ENCODE measurements at regions not wholly inside any gene's neighbourhood (a gene's known extent, or its start where the extent isn't known, plus 50 kb on each side); places are given as distances from the start of the nearest gene placed in this dataset.

DNA sequence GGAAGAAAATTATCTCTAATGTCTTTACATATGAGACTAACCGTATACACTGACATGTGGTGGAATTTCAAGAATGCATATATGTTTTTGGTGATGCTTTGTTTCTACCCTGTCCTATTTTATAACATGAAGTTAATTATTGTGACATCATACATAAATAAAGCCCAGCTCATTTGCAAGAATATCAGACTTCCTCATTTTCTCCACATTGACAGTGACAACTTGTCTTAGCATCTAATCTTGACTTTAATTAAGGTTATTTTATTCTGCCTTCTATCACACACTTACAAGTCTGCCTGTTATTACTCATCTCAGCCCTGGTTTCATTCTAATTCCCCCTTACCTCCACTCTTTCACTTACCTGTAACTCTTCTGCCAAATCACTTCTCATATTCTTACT, 140.6 kb upstream of the STARD13 start:
- Histone ChIP-seq H3K36me3 (ENCODE audit: control insufficient read depth, low read depth, low read length) (no peaks in the 10 kb centered on the region), H3K27me3 (ENCODE audit: control insufficient read depth, insufficient read depth, low read length) (no peaks in the 10 kb centered on the region), H3K4me1 (ENCODE audit: control insufficient read depth, low read depth, low read length) (no peaks in the 10 kb centered on the region), H3K9me3 (ENCODE audit: control insufficient read depth, low read depth, low read length) (no peaks in the 10 kb centered on the region), H3K27ac (ENCODE audit: low read length) (no peak overlapping the region), H3K4me3 (ENCODE audit: low read length) (no peak overlapping the region), H3K9ac (ENCODE audit: low read length) (no peak overlapping the region)

DNA sequence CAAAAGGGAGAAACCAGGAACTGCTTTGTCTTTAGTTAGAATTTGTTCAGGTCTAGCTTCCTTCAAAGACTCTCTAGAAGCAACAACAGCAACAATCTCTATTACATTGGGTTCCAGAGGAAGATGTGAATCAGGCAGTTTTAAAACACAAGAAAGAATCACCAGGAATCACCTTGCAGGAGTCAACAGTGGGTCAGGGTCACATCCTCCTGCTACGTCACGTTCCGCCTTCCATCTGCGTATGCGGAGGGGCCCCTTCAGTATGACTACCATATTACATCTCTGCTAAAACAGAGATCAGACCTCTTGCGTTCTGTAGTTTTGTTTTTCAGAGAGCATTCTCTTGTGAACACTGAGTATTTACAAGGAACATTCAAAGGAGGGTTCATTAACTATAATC, 147.8 kb upstream of the STARD13 start:
- Histone ChIP-seq H3K27me3 (ENCODE audit: control insufficient read depth, insufficient read depth, low read length) (no peaks in the 10 kb centered on the region), H3K9me3 (ENCODE audit: control insufficient read depth, low read depth, low read length) (no peaks in the 10 kb centered on the region), H3K9ac (ENCODE audit: low read length) (no peak overlapping the region), H3K27ac (ENCODE audit: low read length) (no peak overlapping the region), H3K4me1 (ENCODE audit: control insufficient read depth, low read depth, low read length) (no peaks in the 10 kb centered on the region), H3K4me3 (ENCODE audit: low read length) (no peak overlapping the region), H3K36me3 (ENCODE audit: control insufficient read depth, low read depth, low read length) (no peaks in the 10 kb centered on the region)

DNA sequence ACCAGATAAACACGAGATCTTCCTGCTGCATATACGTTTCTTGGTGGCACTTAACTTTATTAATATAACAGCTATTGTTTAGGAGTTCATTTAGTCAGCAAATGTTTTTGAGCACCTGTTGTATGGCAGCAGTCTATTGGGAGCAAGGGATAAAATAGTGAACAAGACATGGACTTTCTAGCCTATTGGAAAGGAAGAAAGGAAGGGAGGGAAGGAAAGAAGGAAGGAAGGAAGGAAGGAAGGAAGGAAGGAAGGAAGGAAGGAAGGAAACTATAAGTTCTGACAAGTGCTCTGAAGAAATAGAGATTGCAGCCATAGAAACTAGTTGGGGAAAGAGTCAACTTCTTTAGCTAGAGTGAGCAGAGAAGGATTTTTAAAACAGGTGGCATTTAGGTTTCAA, 149.1 kb upstream of the STARD13 start:
- H3K27me3 ChIP-seq (ENCODE audit: control insufficient read depth, insufficient read depth, low read length) = no peaks in the 10 kb centered on the region
- no peaks in the 10 kb centered on the region for H3K36me3 ChIP-seq (ENCODE audit: control insufficient read depth, low read depth, low read length)
- H3K4me3 ChIP-seq (ENCODE audit: low read length) = no peak overlapping the region
- no peak overlapping the region for H3K9ac ChIP-seq (ENCODE audit: low read length)
- no peak overlapping the region for H3K27ac ChIP-seq (ENCODE audit: low read length)
- H3K4me1 ChIP-seq (ENCODE audit: control insufficient read depth, low read depth, low read length) = peaks cover 6% of the 10 kb centered on the region
- H3K9me3 ChIP-seq (ENCODE audit: control insufficient read depth, low read depth, low read length) = no peaks in the 10 kb centered on the region

DNA sequence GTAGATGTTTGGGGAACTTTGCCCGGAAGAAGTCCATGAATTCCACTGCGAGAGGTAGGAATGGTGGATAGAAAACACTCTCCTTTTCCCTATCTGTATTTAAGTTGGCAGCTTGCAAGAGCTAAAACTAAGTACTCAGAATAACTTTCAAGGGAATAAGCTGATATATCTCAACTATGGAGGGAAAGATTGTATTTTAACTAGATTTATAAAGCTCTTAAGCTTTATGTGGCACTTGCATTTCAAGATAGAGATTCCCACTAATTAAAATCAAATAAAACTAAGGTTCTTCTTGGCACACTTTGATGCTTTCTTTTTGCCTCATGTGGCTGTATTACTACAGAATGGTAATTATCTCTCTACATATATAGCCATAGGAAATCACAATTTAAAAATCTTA, 149.7 kb upstream of the STARD13 start:
- Histone ChIP-seq H3K4me3 (ENCODE audit: low read length) (no peak overlapping the region), H3K4me1 (ENCODE audit: control insufficient read depth, low read depth, low read length) (peaks cover 6% of the 10 kb centered on the region), H3K27ac (ENCODE audit: low read length) (no peak overlapping the region)

DNA sequence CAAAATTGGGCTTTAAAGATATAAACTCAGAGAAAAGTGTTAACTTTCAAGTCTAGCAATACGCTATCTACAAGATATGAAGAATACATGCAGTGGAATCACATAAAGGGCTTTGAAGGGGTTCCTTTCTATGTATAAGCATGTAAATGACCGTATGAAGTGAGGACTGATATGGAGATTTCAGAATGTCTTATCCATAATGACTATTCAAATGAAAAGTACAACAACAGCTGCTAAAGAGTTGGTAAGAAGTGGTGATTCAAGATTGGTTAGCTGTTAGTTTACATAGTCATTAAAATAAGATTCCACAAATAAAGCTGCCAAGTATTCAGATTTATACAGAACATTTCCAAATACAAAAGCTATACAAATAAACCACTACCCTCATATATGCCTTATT, 153.4 kb upstream of the STARD13 start:
- H3K4me1 ChIP-seq (ENCODE audit: control insufficient read depth, low read depth, low read length) = peaks cover 6% of the 10 kb centered on the region
- no peak overlapping the region for H3K9ac ChIP-seq (ENCODE audit: low read length)
- H3K4me3 ChIP-seq (ENCODE audit: low read length) = no peak overlapping the region
- H3K27ac ChIP-seq (ENCODE audit: low read length) = no peak overlapping the region
- no peaks in the 10 kb centered on the region for H3K27me3 ChIP-seq (ENCODE audit: control insufficient read depth, insufficient read depth, low read length)
- no peaks in the 10 kb centered on the region for H3K36me3 ChIP-seq (ENCODE audit: control insufficient read depth, low read depth, low read length)
- H3K9me3 ChIP-seq (ENCODE audit: control insufficient read depth, low read depth, low read length) = no peaks in the 10 kb centered on the region

More for the DNA sequence above, 149.7 kb upstream of the STARD13 start:
- Histone ChIP-seq H3K27me3 (ENCODE audit: control insufficient read depth, insufficient read depth, low read length) (no peaks in the 10 kb centered on the region), H3K36me3 (ENCODE audit: control insufficient read depth, low read depth, low read length) (no peaks in the 10 kb centered on the region), H3K9ac (ENCODE audit: low read length) (no peak overlapping the region), H3K9me3 (ENCODE audit: control insufficient read depth, low read depth, low read length) (no peaks in the 10 kb centered on the region)

GRCh38 chr13:33441015-33441414, 155.5 kb upstream of the STARD13 start:
- Histone ChIP-seq H3K27me3 (ENCODE audit: control insufficient read depth, insufficient read depth, low read length) (no peaks in the 10 kb centered on the region), H3K9me3 (ENCODE audit: control insufficient read depth, low read depth, low read length) (no peaks in the 10 kb centered on the region), H3K27ac (ENCODE audit: low read length) (no peak overlapping the region), H3K4me3 (ENCODE audit: low read length) (no peak overlapping the region), H3K9ac (ENCODE audit: low read length) (no peak overlapping the region), H3K36me3 (ENCODE audit: control insufficient read depth, low read depth, low read length) (no peaks in the 10 kb centered on the region), H3K4me1 (ENCODE audit: control insufficient read depth, low read depth, low read length) (peaks cover 6% of the 10 kb centered on the region)

- no peaks in the 10 kb centered on the region for H3K9me3 ChIP-seq (ENCODE audit: control insufficient read depth, low read depth, low read length)
- no peak overlapping the region for H3K9ac ChIP-seq (ENCODE audit: low read length)
- H3K4me1 ChIP-seq (ENCODE audit: control insufficient read depth, low read depth, low read length) = no peaks in the 10 kb centered on the region
- no peaks in the 10 kb centered on the region for H3K27me3 ChIP-seq (ENCODE audit: control insufficient read depth, insufficient read depth, low read length)
- H3K36me3 ChIP-seq (ENCODE audit: control insufficient read depth, low read depth, low read length) = no peaks in the 10 kb centered on the region
- H3K4me3 ChIP-seq (ENCODE audit: low read length) = no peak overlapping the region
- no peak overlapping the region for H3K27ac ChIP-seq (ENCODE audit: low read length)
Measured at GRCh38 chr13:33445024-33445423, 159.5 kb upstream of the STARD13 start.

DNA sequence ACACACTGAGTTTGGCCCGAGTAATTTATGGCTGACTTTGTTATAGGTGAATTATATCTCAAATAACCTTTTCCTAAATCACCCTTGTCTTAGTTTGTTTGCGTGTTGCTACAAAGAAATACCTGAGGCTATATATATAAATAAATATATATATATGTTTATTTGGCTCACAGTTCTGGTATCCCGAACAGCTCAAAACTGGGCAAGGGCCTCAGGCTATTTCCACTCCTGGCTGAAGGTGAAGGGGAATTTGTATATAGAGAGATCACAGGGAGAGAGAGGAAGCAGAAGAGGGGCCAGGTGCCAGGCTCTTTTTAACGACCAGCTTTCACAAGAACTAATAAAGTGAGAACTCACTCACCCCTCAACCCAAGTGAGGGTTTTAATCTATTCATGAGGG, 159.9 kb upstream of the STARD13 start:
- H3K4me3 ChIP-seq (ENCODE audit: low read length) = no peak overlapping the region
- no peaks in the 10 kb centered on the region for H3K9me3 ChIP-seq (ENCODE audit: control insufficient read depth, low read depth, low read length)
- no peaks in the 10 kb centered on the region for H3K4me1 ChIP-seq (ENCODE audit: control insufficient read depth, low read depth, low read length)
- no peaks in the 10 kb centered on the region for H3K36me3 ChIP-seq (ENCODE audit: control insufficient read depth, low read depth, low read length)
- H3K27ac ChIP-seq (ENCODE audit: low read length) = no peak overlapping the region
- H3K27me3 ChIP-seq (ENCODE audit: control insufficient read depth, insufficient read depth, low read length) = no peaks in the 10 kb centered on the region
- H3K9ac ChIP-seq (ENCODE audit: low read length) = no peak overlapping the region

DNA sequence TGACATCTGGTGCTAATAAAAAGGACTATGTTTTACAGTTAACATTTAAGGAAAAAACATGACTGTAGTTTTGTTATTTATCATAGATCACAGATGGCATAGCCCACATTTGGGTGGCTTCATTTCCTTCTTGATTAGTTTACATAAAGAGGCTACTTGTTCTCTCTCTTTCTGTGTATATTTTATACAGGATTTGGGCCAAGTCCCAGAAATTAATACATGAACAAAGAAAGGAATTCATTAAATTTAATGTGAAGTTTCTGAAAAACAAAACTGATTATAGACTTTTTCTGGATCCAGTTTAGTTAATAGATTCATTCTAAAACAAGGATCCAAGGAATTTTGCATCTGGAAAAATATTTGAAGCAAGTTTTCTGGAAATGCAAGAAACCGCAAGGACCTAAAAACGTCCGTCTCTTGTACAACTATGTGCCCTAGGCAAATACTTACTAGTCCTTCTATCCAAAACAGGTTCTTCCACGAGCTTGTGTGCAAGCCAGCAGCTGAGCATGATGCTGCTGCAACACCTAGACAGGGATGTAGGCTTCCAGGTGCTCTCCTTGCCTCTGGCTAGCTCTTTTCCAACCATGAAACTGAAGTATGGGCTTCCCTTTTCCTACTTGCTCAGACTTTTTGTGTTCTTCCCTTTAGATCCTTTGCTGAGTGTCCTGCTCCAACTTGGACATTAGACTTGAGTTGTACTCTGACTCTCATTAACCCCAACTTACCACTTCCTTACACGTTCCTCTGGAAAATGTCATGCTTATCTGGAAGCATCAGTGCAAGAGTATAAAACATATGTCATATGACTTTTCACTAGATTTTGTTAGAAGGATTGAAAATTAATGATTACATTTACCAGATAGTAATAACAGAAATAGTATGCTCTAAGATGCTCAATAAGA, 161.5 kb upstream of the STARD13 start:
- Histone ChIP-seq H3K36me3 (ENCODE audit: control insufficient read depth, low read depth, low read length) (no peaks in the 10 kb centered on the region), H3K4me1 (ENCODE audit: control insufficient read depth, low read depth, low read length) (no peaks in the 10 kb centered on the region), H3K27ac (ENCODE audit: low read length) (no peak overlapping the region), H3K9me3 (ENCODE audit: control insufficient read depth, low read depth, low read length) (no peaks in the 10 kb centered on the region), H3K9ac (ENCODE audit: low read length) (no peak overlapping the region), H3K27me3 (ENCODE audit: control insufficient read depth, insufficient read depth, low read length) (no peaks in the 10 kb centered on the region), H3K4me3 (ENCODE audit: low read length) (no peak overlapping the region)

DNA sequence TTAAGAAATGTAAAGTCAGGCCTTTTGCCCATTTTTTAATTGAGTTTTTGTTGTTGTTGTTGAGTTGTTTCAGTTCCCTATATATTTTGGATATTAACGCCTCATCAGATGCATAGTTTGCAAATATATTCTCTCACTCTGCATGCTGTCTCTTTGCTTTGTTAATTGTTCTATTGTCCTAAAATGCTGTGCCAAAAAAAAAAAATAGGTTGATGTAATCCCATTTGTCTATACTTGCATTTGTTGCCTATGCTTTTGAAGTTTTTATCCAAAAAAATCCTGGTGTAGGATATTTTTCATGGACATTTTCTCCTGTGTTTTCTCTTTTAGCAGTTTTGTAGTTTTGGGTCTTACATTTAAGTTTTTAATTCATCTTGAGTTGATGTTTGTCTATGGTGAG, 163.3 kb upstream of the STARD13 start:
- no peak overlapping the region for H3K9ac ChIP-seq (ENCODE audit: low read length)
- H3K4me3 ChIP-seq (ENCODE audit: low read length) = no peak overlapping the region

DNA sequence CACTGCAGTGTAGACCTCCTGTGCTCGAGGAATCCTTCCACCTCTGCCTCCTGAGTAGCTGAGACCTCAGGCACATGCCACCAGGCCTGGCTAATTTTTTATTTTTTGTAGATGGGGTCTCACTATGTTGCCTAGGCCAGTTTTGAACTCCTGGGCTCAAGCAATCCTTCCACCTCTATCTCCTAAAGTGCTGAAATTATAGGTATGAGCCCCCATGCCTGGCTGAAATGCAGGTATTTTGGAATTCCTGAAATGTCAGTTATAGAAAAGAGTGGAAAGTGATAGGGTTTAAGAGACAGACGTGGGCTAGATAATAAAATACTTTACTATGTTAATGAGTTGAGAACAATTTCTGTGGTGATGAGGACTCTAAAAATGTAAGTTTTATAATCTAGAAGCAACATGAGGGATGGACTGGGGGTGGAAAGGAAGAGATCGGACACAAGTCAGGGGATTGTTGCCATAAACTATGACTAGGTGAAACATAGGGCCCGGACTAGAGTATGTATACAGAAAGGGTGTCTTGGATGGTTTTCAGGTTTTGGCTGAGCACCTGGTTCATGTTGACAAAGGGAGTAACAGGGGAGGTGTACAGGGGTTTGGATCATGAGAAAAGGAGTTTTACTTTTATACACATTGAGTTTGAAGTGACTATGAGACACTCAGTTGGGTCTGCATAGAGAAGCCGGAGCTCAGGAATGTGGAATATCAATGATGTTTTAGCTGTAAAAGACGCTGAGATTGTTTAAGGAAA, 165.6 kb upstream of the STARD13 start:
- no peak overlapping the region for H3K27ac ChIP-seq (ENCODE audit: low read length)
- no peak overlapping the region for H3K4me3 ChIP-seq (ENCODE audit: low read length)
- no peaks in the 10 kb centered on the region for H3K36me3 ChIP-seq (ENCODE audit: control insufficient read depth, low read depth, low read length)
- H3K27me3 ChIP-seq (ENCODE audit: control insufficient read depth, insufficient read depth, low read length) = no peaks in the 10 kb centered on the region
- H3K9ac ChIP-seq (ENCODE audit: low read length) = no peak overlapping the region
- H3K4me1 ChIP-seq (ENCODE audit: control insufficient read depth, low read depth, low read length) = no peaks in the 10 kb centered on the region
- no peaks in the 10 kb centered on the region for H3K9me3 ChIP-seq (ENCODE audit: control insufficient read depth, low read depth, low read length)

More for the DNA sequence above, 163.3 kb upstream of the STARD13 start:
- Histone ChIP-seq H3K27ac (ENCODE audit: low read length) (no peak overlapping the region), H3K9me3 (ENCODE audit: control insufficient read depth, low read depth, low read length) (no peaks in the 10 kb centered on the region), H3K27me3 (ENCODE audit: control insufficient read depth, insufficient read depth, low read length) (no peaks in the 10 kb centered on the region), H3K4me1 (ENCODE audit: control insufficient read depth, low read depth, low read length) (no peaks in the 10 kb centered on the region), H3K36me3 (ENCODE audit: control insufficient read depth, low read depth, low read length) (no peaks in the 10 kb centered on the region)

All from iPS-18a (cell line).